Brain microvascular endothelial cell (primary cell): ENCODE measurements at regions not wholly inside any gene's neighbourhood (a gene's known extent, or its start where the extent isn't known, plus 50 kb on each side); places are given as distances from the start of the nearest gene placed in this dataset.

Source experiments
- DNase-seq: peaks from one replicate; pipeline ENCODE4 v3.0.0-alpha.2; 2020
- H3K27ac ChIP-seq: fragments of 250-450 bp; sonication (Bioruptor Pico); 2 replicates; pipeline ENCODE4 v1.5.1; 2020; ENCODE audit warnings: mild to moderate bottlenecking, moderate library complexity
- H3K27me3 ChIP-seq: fragments of 250-450 bp; sonication (Bioruptor Pico); replicated peaks from 2 replicates; pipeline ENCODE4 v1.5.1; 2020; ENCODE audit warnings: mild to moderate bottlenecking
- H3K36me3 ChIP-seq: fragments of 250-450 bp; sonication (Bioruptor Pico); replicated peaks from 2 replicates; pipeline ENCODE4 v1.5.1; 2020; ENCODE audit warnings: mild to moderate bottlenecking
- H3K4me3 ChIP-seq: 2 replicates; pipeline ENCODE4 v1.5.1; 2011; ENCODE audit warnings: low read depth, mild to moderate bottlenecking, control low read depth, low read length, moderate library complexity
- CTCF ChIP-seq: IDR thresholded peaks from 2 replicates; pipeline ENCODE4 v1.5.1; 2011; ENCODE audit warnings: low read depth, mild to moderate bottlenecking, moderate library complexity, low read length, control low read depth, inconsistent platforms; ENCODE audit errors: missing control alignments
- in situ Hi-C: cut with HindIII; loops from 2 replicates; pipeline ENCODE4 v1.10.0; 2017; ENCODE audit warnings: low sequenced_read_pairs, low pct_ligation_motif_present

DNA sequence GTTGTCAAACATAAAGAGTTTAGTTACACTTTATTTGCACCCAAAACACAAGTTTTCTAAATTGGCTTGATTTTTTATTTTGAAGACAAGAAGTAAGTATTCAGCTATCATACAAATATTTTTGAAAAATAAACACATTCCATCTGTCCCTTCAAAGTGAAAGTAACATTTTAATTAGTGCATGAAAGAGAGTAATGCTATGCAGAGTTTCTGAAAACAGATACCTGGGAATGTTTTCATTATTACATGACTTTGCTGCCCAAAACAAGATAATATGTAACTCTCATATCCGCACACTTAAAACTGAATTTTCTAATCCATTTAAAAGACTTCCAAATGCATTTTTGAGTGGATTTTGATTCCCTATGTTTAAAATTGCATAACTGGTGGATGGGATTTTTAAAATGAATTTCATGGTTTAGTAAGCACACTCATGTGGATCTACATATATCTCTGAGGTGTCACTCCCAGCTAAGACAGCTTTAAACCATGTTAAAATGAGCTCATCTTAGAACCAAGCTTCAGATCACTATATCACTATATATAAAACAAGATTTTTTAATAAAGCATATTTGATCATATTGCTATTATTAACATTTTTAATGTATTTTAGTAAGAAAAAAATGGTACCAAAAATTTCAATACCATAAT lies 127.5 kb downstream of the ATPSCKMT start:
- in situ Hi-C loops, result no loop called here
- H3K4me3 ChIP-seq, result no peak overlapping the region
- H3K36me3 ChIP-seq, result no peaks in the 10 kb centered on the region
- H3K27ac ChIP-seq, result no peak overlapping the region
- no peak for DNase-seq
- no peak for TF ChIP-seq CTCF
- no peaks in the 10 kb centered on the region for H3K27me3 ChIP-seq

DNA sequence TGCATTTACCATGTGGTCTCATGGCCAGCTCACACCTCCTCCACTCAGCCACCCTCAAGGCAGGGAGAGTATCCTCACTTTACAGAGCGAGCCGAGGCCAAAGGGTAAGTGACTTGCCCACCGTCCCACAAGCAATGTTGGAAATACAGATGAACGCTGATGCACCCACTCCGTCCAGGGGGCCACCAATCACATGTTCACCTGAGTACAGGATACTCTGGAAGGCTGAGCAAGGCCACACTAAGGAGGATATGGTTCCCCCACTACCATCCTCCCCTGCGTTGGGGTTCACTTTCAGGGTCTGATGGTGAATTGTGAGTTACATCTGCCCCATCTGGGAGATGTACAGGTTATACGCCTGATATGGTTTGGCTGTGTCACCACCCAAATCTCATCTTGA lies 128.8 kb downstream of the ATPSCKMT start:
- in situ Hi-C loops, result no loop called here
- Histone ChIP-seq H3K36me3 (no peaks in the 10 kb centered on the region), H3K27me3 (no peaks in the 10 kb centered on the region), H3K4me3 (no peak overlapping the region), H3K27ac (no peak overlapping the region)
- no peak for DNase-seq
- no peak for TF ChIP-seq CTCF

DNA sequence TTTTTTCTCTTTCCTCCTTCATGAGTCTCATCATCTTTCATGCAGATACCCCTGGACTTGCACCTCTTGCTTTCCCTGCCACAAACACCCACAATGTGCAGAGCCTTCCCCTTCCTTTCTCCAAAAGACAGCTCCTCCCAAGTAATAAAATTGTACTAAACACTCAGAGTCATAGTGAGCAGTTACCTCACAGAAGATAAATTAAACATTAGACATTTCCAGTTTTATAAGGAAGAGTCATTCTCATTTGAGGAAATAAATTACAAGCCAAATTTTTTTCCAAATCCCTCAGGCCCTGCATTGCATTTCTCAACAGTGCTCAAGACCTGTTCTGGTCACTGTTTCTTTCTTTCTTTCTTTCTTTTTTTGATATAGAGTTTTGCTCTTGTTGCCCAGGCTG lies 131.5 kb downstream of the ATPSCKMT start:
- no peak for DNase-seq
- no peaks in the 10 kb centered on the region for H3K27me3 ChIP-seq
- H3K27ac ChIP-seq, result no peak overlapping the region
- H3K4me3 ChIP-seq, result no peak overlapping the region
- no peak for TF ChIP-seq CTCF
- no peaks in the 10 kb centered on the region for H3K36me3 ChIP-seq
- in situ Hi-C loops, result no loop called here

- H3K27me3 ChIP-seq, result no peaks in the 10 kb centered on the region
- in situ Hi-C loops, result no loop called here
- DNase-seq, result no peak
- no peak overlapping the region for H3K4me3 ChIP-seq
- TF ChIP-seq CTCF, result no peak
- H3K27ac ChIP-seq, result no peak overlapping the region
- no peaks in the 10 kb centered on the region for H3K36me3 ChIP-seq
These were observed 133.1 kb downstream of the ATPSCKMT start for GRCh38 chr5:10116594-10116993.

DNA sequence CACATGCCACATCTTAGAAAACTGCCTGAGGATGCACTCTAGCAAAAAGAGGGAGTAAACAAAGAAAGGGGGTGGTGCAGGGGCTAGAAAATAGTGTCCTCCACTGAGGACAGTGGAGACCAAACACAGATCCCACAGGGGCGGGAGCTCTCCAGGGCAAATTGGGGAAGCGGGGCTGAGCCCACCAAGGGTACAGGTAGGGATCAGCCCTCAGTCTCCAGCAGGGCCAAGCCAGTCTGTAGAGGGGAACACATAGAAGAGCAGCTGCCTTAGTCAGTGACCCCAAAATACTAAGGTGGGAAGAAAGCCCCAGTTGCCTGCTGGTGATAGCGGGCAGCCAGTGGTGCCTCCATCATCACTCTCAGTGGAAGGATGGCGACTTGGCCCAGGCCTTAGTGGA lies 134.0 kb downstream of the ATPSCKMT start:
- Histone ChIP-seq H3K27ac (no peak overlapping the region), H3K4me3 (no peak overlapping the region), H3K36me3 (no peaks in the 10 kb centered on the region), H3K27me3 (no peaks in the 10 kb centered on the region)
- no peak for TF ChIP-seq CTCF
- no peak for DNase-seq
- in situ Hi-C loops, result no loop called here

- DNase-seq, result peak; percentile 34
- H3K4me3 ChIP-seq, result no peak overlapping the region
- H3K27me3 ChIP-seq, result no peaks in the 10 kb centered on the region
- TF ChIP-seq CTCF, result peak; percentile 73
- no peak overlapping the region for H3K27ac ChIP-seq
- in situ Hi-C loops, result no loop called here
- H3K36me3 ChIP-seq, result no peaks in the 10 kb centered on the region
These were observed 138.1 kb downstream of the ATPSCKMT start for GRCh38 chr5:10111571-10111970.
